WTC11 (cell line): ENCODE measurements at regions not wholly inside any gene's neighbourhood (a gene's known extent, or its start where the extent isn't known, plus 50 kb on each side); places are given as distances from the start of the nearest gene placed in this dataset.

Source experiments
- ATAC-seq: fragments of 200-7000 bp; cut with Tn5 transposase; 2 replicates; pipeline ENCODE4 v1.10.0; 2021; ENCODE audit warnings: mild to moderate bottlenecking, moderate library complexity
- CTCF ChIA-PET: fragments of 300-600 bp; sonication (Branson Sonifier 250); formaldehyde crosslinking; loops from one replicate; lab custom pipeline; 2021; ENCODE audit warnings: antibody characterized with exemption; lab: Charles Lee
- POLR2A ChIA-PET: fragments of 350-600 bp; sonication (Branson Sonifier 250); formaldehyde crosslinking; loops from one replicate; lab custom pipeline; 2021; ENCODE audit warnings: antibody characterized with exemption; lab: Charles Lee
- DNase-seq: peaks from one replicate; pipeline ENCODE4 v3.0.0; 2021; ENCODE audit warnings: low spot score
- H3K27ac Mint-ChIP-seq: 2 replicates; pipeline ENCODE4 v1.8.0; 2021; ENCODE audit warnings: mixed read lengths
- H3K27me3 Mint-ChIP-seq: 2 replicates; pipeline ENCODE4 v1.8.0; 2021; ENCODE audit warnings: low read depth, mild to moderate bottlenecking, moderate library complexity, mixed read lengths
- H3K36me3 Mint-ChIP-seq: 2 replicates; pipeline ENCODE4 v1.8.0; 2021; ENCODE audit warnings: mixed read lengths
- H3K4me1 Mint-ChIP-seq: 2 replicates; pipeline ENCODE4 v1.8.0; 2022; ENCODE audit warnings: mixed read lengths
- H3K4me3 Mint-ChIP-seq: 2 replicates; pipeline ENCODE4 v1.8.0; 2021; ENCODE audit warnings: mild to moderate bottlenecking, moderate library complexity, mixed read lengths
- H3K9me3 Mint-ChIP-seq: 2 replicates; pipeline ENCODE4 v1.8.0; 2021; ENCODE audit warnings: mixed read lengths
- ATF1 ChIP-seq: sonication (generic); formaldehyde crosslinking; IDR thresholded peaks from 2 replicates; pipeline ENCODE4 v1.8.1; 2023; ENCODE audit warnings: mild to moderate bottlenecking, moderate library complexity, missing genetic modification reagents
- CDX4 ChIP-seq: fragments of 250-450 bp; sonication (Bioruptor Pico); IDR thresholded peaks from 2 replicates; pipeline ENCODE4 v1.9.0; 2021; ENCODE audit warnings: moderate library complexity, mild to moderate bottlenecking, inconsistent platforms, borderline replicate concordance
- ELF4 ChIP-seq: sonication (generic); formaldehyde crosslinking; IDR thresholded peaks from 2 replicates; pipeline ENCODE4 v1.8.1; 2022; ENCODE audit warnings: low read depth, mild to moderate bottlenecking, moderate library complexity, missing genetic modification reagents
- GRHL2 ChIP-seq: fragments of 250-450 bp; sonication (Bioruptor Pico); IDR thresholded peaks from 2 replicates; pipeline ENCODE4 v1.8.0; 2022; ENCODE audit warnings: mild to moderate bottlenecking, moderate library complexity; ENCODE audit not compliant: insufficient replicate concordance, severe bottlenecking
- GTF2I ChIP-seq: fragments of 250-450 bp; sonication (Bioruptor Pico); conservative IDR thresholded peaks from 2 replicates; pipeline ENCODE4 v1.4.0; 2021; ENCODE audit warnings: mild to moderate bottlenecking
- HMGA2 ChIP-seq: fragments of 250-450 bp; sonication (Bioruptor Pico); IDR thresholded peaks from 2 replicates; pipeline ENCODE4 v1.4.0; 2021; ENCODE audit warnings: mild to moderate bottlenecking, moderate library complexity
- IRF2 ChIP-seq: sonication (generic); formaldehyde crosslinking; IDR thresholded peaks from 2 replicates; pipeline ENCODE4 v1.8.0; 2022; ENCODE audit warnings: low read depth, missing genetic modification reagents, borderline replicate concordance
- MYBL2 ChIP-seq: sonication (generic); formaldehyde crosslinking; IDR thresholded peaks from 2 replicates; pipeline ENCODE4 v1.8.1; 2023; ENCODE audit warnings: mild to moderate bottlenecking, moderate library complexity, missing genetic modification reagents
- NFE2L1 ChIP-seq: sonication (generic); formaldehyde crosslinking; IDR thresholded peaks from 2 replicates; pipeline ENCODE4 v1.8.1; 2023; ENCODE audit warnings: missing genetic modification reagents
- PRRX2 ChIP-seq: fragments of 250-450 bp; sonication (Bioruptor Pico); IDR thresholded peaks from 2 replicates; pipeline ENCODE4 v1.8.0; 2021; ENCODE audit warnings: mild to moderate bottlenecking
- SMAD4 ChIP-seq: sonication (generic); formaldehyde crosslinking; IDR thresholded peaks from 2 replicates; pipeline ENCODE4 v1.8.0; 2022; ENCODE audit warnings: mild to moderate bottlenecking, missing genetic modification reagents
- SP1 ChIP-seq: sonication (generic); formaldehyde crosslinking; conservative IDR thresholded peaks from 2 replicates; pipeline ENCODE4 v1.8.1; 2022; ENCODE audit warnings: missing genetic modification reagents
- ZBTB21 ChIP-seq: sonication (generic); formaldehyde crosslinking; IDR thresholded peaks from 2 replicates; pipeline ENCODE4 v1.8.1; 2023; ENCODE audit warnings: mild to moderate bottlenecking, missing genetic modification reagents, borderline replicate concordance
- ZMAT4 ChIP-seq: fragments of 250-450 bp; sonication (Bioruptor Pico); IDR thresholded peaks from 2 replicates; pipeline ENCODE4 v1.9.0; 2021; ENCODE audit warnings: mild to moderate bottlenecking
- ZNF423 ChIP-seq: fragments of 250-450 bp; sonication (Bioruptor Pico); IDR thresholded peaks from 2 replicates; pipeline ENCODE4 v2.1.2; 2022; ENCODE audit warnings: mild to moderate bottlenecking, moderate library complexity
- TF ChIP-seq, protein P1 (sequence below): sonication (generic); formaldehyde crosslinking; IDR thresholded peaks from 2 replicates; pipeline ENCODE4 v1.8.1; 2023; ENCODE audit warnings: mild to moderate bottlenecking, missing genetic modification reagents
- TF ChIP-seq, protein P2 (sequence below): sonication (generic); formaldehyde crosslinking; IDR thresholded peaks from 2 replicates; pipeline ENCODE4 v1.8.0; 2022; ENCODE audit warnings: mild to moderate bottlenecking, missing genetic modification reagents
- TF ChIP-seq, protein P3 (sequence below): sonication (generic); formaldehyde crosslinking; IDR thresholded peaks from 2 replicates; pipeline ENCODE4 v1.8.0; 2022; ENCODE audit warnings: mild to moderate bottlenecking, missing genetic modification reagents
- TF ChIP-seq, protein P4 (sequence below): sonication (generic); formaldehyde crosslinking; conservative IDR thresholded peaks from 2 replicates; pipeline ENCODE4 v1.8.1; 2022; ENCODE audit warnings: mild to moderate bottlenecking, missing genetic modification reagents

DNA sequence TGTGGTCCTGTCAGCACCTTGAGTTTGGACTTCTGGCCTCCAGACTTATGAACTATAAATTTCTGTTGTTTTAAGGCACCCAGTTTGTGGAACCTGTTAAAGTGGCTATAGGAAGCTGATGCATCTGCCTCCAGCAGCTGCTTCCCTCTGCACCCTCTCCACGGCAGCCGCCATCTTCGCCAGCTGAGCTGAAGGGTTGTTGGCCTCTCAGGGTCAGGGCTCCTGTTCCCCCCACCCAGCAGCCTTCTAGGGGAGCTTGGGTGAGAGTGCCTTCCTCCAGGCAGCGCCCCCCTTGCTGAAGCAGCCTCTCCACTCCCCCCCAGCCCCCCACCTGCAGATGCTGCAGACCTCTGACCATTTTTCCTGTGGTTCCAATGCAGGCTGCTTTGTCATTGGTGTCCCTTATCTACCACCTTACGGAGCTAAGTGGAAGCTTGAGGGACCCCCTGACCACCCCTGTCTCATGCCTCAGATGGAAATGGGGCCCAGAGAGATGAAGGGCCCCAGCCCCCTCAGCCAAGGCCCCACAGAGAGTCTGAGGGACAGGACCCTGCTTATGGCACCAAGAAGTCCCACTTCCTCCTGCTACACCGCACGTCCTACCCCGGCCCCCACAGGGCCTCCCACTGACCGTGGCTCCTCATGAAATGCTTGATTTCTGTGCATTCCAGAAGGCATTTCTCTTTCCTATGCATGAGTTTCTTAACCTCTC, 61.4 kb upstream of the TLE3 start:
- CTCF ChIA-PET = no interaction called here
- no peaks in the 10 kb centered on the region for H3K36me3 Mint-ChIP-seq
- TF ChIP-seq CDX4 (CRISPR knock-in tag) (no peak), IRF2 (CRISPR knock-in tag) (no peak), ZBTB21 (CRISPR knock-in tag) (no peak)
- TF ChIP-seq, protein P1, sequence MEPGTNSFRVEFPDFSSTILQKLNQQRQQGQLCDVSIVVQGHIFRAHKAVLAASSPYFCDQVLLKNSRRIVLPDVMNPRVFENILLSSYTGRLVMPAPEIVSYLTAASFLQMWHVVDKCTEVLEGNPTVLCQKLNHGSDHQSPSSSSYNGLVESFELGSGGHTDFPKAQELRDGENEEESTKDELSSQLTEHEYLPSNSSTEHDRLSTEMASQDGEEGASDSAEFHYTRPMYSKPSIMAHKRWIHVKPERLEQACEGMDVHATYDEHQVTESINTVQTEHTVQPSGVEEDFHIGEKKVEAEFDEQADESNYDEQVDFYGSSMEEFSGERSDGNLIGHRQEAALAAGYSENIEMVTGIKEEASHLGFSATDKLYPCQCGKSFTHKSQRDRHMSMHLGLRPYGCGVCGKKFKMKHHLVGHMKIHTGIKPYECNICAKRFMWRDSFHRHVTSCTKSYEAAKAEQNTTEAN (CRISPR knock-in tag) = no peak
- TF ChIP-seq, all 79 proteins: peak for 0
- Mint-ChIP-seq H3K9me3 (no peaks in the 10 kb centered on the region), H3K27ac (no peak overlapping the region), H3K4me3 (no peak overlapping the region), H3K27me3 (no peaks in the 10 kb centered on the region), H3K4me1 (peaks cover 10% of the 10 kb centered on the region)
- ATAC-seq (no peak), DNase-seq (no peak)
- POLR2A ChIA-PET = no interaction called here

GRCh38 chr15:70158309-70159000, 60.7 kb upstream of the TLE3 start:
- no peak overlapping the region for H3K4me3 Mint-ChIP-seq
- POLR2A ChIA-PET = no interaction called here
- DNase-seq (no peak), ATAC-seq (no peak)
- no peaks in the 10 kb centered on the region for H3K27me3 Mint-ChIP-seq
- H3K27ac Mint-ChIP-seq = no peak overlapping the region
- H3K9me3 Mint-ChIP-seq = no peaks in the 10 kb centered on the region
- TF ChIP-seq ZNF423 (CRISPR knock-in tag) (no peak), GRHL2 (no peak), MYBL2 (CRISPR knock-in tag) (no peak)
- TF ChIP-seq, protein P2, sequence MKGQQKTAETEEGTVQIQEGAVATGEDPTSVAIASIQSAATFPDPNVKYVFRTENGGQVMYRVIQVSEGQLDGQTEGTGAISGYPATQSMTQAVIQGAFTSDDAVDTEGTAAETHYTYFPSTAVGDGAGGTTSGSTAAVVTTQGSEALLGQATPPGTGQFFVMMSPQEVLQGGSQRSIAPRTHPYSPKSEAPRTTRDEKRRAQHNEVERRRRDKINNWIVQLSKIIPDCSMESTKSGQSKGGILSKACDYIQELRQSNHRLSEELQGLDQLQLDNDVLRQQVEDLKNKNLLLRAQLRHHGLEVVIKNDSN (CRISPR knock-in tag) = no peak
- TF ChIP-seq, protein P3, sequence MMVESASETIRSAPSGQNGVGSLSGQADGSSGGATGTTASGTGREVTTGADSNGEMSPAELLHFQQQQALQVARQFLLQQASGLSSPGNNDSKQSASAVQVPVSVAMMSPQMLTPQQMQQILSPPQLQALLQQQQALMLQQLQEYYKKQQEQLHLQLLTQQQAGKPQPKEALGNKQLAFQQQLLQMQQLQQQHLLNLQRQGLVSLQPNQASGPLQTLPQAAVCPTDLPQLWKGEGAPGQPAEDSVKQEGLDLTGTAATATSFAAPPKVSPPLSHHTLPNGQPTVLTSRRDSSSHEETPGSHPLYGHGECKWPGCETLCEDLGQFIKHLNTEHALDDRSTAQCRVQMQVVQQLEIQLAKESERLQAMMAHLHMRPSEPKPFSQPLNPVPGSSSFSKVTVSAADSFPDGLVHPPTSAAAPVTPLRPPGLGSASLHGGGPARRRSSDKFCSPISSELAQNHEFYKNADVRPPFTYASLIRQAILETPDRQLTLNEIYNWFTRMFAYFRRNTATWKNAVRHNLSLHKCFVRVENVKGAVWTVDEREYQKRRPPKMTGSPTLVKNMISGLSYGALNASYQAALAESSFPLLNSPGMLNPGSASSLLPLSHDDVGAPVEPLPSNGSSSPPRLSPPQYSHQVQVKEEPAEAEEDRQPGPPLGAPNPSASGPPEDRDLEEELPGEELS = no peak
- CTCF ChIA-PET = interaction anchor here (1.6 kb wide), 1 partner anchor 308 kb away, joined by 4 read pairs; no protein-coding TSS in a partner anchor
- H3K4me1 Mint-ChIP-seq = peaks cover 17% of the 10 kb centered on the region
- no peaks in the 10 kb centered on the region for H3K36me3 Mint-ChIP-seq

GRCh38 chr15:70156671-70157271, 59.1 kb upstream of the TLE3 start:
- CTCF ChIA-PET = interaction anchor here (1.6 kb wide), 1 partner anchor 310 kb away, joined by 4 read pairs; no protein-coding TSS in a partner anchor
- DNase-seq (no peak), ATAC-seq (no peak)
- Mint-ChIP-seq H3K4me3 (no peak overlapping the region), H3K27ac (no peak overlapping the region), H3K36me3 (no peaks in the 10 kb centered on the region), H3K9me3 (no peaks in the 10 kb centered on the region), H3K27me3 (no peaks in the 10 kb centered on the region), H3K4me1 (peaks cover 17% of the 10 kb centered on the region)
- POLR2A ChIA-PET = no interaction called here
- TF ChIP-seq SP1 (CRISPR knock-in tag) = no peak

GRCh38 chr15:70154718-70155347, 57.1 kb upstream of the TLE3 start:
- Mint-ChIP-seq H3K4me1 (peaks cover 17% of the 10 kb centered on the region), H3K27me3 (no peaks in the 10 kb centered on the region), H3K9me3 (no peaks in the 10 kb centered on the region), H3K27ac (no peak overlapping the region), H3K4me3 (no peak overlapping the region), H3K36me3 (no peaks in the 10 kb centered on the region)
- ATAC-seq (no peak), DNase-seq (no peak)
- CTCF ChIA-PET = interaction anchor here (1.1 to 2.2 kb wide), 3 partner anchors 10 to 28 kb away, joined by 3 to 7 read pairs (median 5); no protein-coding TSS in a partner anchor
- POLR2A ChIA-PET = no interaction called here
- TF ChIP-seq ELF4 (no peak), SMAD4 (no peak), ZMAT4 (CRISPR knock-in tag) (no peak), IRF2 (CRISPR knock-in tag) (no peak), HMGA2 (CRISPR knock-in tag) (no peak), NFE2L1 (CRISPR knock-in tag) (no peak), GTF2I (CRISPR knock-in tag) (no peak), PRRX2 (no peak), ZNF423 (CRISPR knock-in tag) (no peak), ATF1 (CRISPR knock-in tag) (no peak)
- TF ChIP-seq, protein P4, sequence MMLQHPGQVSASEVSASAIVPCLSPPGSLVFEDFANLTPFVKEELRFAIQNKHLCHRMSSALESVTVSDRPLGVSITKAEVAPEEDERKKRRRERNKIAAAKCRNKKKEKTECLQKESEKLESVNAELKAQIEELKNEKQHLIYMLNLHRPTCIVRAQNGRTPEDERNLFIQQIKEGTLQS (CRISPR knock-in tag) = no peak
